GM19351 (cell line): ENCODE measurements at regions not wholly inside any gene's neighbourhood (a gene's known extent, or its start where the extent isn't known, plus 50 kb on each side); places are given as distances from the start of the nearest gene placed in this dataset.

ENCODE experiments used
- ATAC-seq: cut with Tn5 transposase; IDR thresholded peaks from one replicate; pipeline ENCODE4 v1.9.1; 2021; ENCODE audit warnings: mild to moderate bottlenecking, moderate library complexity; ENCODE audit not compliant: unreplicated experiment

DNA sequence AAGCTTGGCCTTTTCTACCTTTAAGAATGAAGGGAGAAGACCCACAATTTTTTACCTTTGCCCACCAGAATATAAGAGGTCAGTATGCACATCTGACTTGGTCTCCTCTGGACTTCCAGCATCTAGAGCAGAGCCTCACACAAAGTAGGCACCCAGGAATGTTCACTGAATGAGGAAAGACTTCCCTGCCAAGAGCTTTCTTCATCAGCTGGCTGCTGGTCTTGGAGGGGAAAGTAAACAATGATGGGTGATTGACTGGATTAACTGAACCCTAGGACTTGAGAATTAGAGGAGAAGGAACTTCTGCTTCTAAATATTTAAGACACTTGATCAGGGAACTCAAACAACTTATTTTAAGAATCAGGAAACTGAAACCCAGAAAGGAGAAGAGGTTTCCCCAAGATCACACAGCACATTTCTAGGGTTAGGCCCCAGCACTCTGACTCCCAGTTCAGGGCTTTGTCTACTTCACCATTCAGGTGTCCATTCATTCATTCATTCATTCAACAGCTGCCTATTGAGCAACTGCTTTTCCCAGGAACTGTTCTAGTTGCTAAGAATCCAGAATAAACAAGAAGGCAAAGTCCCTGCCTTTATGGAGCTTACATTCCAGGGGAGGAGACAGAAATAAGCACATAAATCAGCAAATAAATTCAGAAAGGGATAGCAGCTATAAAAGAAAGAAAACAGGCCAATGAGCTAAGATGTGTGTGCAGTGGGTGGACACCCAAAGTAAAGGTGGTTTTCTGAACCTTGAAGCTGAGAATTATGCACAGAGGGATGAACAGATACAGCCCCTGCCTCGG, 216.9 kb upstream of the LRFN2 start:
- ATAC-seq, result no peak

DNA sequence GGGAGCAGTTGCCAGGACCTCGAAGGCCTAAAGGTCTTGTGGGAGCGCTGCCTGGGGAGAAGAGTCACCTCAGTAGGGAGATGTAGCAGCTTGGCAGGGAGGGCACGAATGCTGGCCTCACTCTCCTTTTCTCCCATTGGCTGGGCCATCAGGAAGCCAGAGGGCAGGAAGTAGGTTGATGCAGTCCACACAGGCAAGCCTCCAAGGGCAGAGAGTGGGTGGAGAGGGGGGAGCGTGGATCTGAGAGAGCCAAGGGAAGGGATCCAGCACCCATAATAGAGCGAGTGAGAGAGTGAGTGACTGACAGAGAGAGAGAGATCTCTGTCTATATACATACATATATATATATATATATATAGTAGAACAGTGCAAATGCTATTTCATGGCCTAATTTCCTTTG, 215.3 kb upstream of the LRFN2 start:
- ATAC-seq, result no peak

- ATAC-seq, result no peak
Measured at GRCh38 chr6:40799296-40800140, 212.4 kb upstream of the LRFN2 start.

- ATAC-seq, result no peak
Measured at GRCh38 chr6:40798069-40798770, 211.1 kb upstream of the LRFN2 start.

- ATAC-seq, result no peak
Measured at GRCh38 chr6:40796260-40797221, 209.4 kb upstream of the LRFN2 start.

- no peak for ATAC-seq
Measured at GRCh38 chr6:40794586-40794985, 207.4 kb upstream of the LRFN2 start.

DNA sequence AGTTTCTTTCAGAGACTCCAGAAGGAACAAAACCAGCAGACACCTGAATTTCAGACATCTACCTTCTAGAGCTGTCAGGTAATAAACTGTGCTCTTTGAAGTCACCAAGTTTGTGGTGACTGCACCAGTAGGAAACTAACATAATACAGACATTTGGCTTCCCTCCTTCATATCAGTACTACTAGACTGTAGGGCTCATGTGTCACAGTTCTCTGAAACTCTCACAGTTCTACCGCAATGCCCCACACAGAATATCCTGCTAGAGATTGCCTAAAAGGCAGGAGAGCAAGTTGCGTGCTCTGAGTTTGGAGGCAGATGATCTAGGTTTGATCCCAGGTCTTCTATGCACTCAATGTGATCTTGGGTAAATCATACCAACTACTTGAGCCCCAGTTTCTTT, 205.0 kb upstream of the LRFN2 start:
- ATAC-seq, result no peak

GRCh38 chr6:40791004-40791403, 203.8 kb upstream of the LRFN2 start:
- ATAC-seq, result no peak

- no peak for ATAC-seq
Measured at GRCh38 chr6:40788661-40789655, 201.8 kb upstream of the LRFN2 start.

- ATAC-seq, result no peak
Measured at GRCh38 chr6:40782355-40782754, 195.2 kb upstream of the LRFN2 start.

DNA sequence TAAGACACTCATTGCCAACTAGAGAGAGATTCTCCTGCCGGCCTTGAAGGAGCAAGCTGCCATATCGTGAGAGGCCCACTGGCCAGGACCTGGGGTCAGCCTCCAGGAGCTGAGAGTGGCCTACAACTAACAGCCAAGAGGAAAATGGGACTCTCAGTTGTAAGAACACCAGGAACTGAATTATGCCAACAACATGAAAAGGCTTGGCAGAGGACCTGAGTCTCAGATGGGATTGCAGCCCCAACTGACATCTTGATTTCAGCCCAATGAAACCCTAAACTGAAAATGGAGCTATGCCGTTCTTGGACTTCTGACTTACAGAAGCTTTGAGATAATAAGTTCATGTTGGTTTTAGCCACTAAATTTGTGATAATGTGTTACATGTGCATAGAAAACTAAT, 193.5 kb upstream of the LRFN2 start:
- no peak for ATAC-seq

DNA sequence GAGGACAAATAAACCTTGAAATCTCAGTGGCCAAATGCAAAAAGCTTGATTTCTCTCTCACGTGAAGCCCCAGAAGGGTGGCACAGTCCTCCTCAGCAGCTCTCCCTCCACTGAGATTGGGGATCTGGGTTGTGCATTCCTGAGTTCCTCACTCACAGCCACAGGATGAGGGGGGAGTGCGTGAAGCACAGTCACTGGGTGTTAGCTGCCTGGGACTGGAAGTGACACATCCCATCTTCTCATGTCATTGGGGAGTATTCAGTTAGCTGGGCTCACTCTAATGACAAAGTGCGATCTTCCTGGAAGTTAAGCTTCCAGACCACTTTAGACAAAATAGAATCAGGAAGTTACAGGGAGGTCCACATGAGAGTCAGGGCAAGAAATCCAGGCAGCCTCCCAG, 192.2 kb upstream of the LRFN2 start:
- ATAC-seq, result no peak

DNA sequence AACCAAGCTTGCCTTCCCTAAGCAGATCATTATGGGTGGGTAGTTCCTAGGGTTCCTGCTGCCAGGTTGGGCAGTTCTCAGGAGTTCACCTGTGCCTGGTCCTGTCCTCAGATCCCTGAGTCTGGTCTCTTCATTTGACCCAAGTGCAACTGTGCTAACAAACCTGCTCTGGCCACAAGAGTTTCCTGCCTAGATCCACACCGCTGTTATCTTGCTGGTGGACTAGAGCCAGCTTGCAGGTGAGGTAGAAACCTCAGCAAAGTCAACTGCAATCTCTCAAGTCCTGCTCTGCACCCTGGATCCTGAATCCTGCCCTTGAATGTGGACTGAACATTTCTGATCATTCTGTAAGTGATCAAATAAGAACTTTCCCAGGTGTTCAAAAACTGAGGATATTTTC, 191.8 kb upstream of the LRFN2 start:
- no peak for ATAC-seq

DNA sequence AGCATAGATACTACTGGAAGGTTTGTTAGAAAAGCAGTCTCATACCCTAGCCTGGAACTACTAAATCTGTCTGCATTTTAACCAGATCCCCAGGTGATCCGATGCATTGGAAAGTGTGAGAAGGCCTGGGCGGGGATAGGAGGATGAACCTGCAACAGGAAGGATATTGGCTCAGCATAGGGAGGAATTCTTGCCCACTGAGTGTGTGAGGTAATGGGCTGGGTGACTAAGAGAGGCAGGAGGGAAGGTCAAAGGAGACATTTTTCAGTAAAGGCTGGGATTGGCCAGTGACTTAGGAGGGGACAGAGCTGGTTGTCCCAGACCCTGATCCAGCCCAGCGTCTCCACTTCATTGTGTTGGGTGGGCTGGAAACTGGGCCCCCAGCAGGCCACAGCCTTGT, 191.0 kb upstream of the LRFN2 start:
- ATAC-seq, result no peak

DNA sequence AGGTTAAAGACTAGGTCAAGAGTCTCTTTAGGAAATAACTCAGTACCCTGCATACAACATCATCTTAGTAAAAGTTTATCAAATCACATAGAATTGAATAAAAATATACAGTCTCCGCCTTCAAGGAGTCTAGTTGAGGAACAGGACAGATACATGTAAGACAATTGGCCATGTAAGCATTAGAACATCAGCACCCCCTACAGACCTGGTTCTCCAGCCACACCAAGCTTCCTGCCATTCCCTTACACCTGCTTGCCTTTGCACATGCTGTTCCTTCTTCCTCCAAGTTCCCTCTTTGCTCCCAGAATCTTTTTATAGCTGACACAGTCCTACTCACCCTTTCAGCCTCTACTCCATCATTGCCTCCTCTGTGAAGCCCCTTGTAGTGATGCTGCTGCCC, 187.8 kb upstream of the LRFN2 start:
- no peak for ATAC-seq

DNA sequence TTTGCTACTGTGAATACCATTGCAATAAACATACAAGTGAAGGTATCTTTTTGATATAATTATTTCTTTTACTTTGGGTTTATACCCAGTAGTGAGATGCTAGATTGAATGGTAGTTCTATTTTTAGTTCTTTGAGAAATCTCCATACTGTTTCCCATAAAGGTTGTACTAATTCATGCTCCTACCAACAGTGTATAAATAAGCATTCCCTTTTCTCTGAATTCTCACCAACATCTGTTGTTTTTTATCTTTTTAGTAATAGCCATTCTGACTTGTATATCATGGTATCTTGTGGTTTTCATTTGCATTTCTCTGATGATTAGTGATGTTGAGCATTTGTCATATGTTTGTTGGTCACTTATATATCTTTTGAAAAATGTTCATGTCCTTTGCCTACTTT, 183.6 kb upstream of the LRFN2 start:
- ATAC-seq, result no peak

DNA sequence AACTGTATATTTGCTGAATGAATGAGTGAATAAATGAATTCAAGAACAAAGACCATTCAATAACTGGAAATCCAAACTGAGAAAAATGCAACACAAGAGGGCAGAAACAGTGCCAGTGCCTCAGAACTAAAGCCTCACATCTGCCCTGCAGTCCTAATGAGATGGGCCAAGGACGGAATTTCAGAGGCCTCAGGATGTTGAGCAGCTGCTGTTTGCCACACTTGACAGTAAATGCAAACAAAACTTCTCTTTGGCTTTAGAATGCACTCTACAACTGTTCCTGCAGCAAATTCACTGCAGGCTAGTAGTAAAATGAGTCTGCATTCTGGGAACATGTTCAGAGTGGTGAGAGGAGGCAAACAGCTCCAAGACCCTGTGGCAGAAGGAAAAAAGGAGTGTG, 177.6 kb upstream of the LRFN2 start:
- ATAC-seq, result no peak

- no peak for ATAC-seq
Measured at GRCh38 chr6:40762981-40763380, 175.8 kb upstream of the LRFN2 start.

GRCh38 chr6:40760887-40761286, 173.7 kb upstream of the LRFN2 start:
- no peak for ATAC-seq
